Fibroblast of lung (primary cell): ENCODE measurements at regions not wholly inside any gene's neighbourhood (a gene's known extent, or its start where the extent isn't known, plus 50 kb on each side); places are given as distances from the start of the nearest gene placed in this dataset.
"Not testable (repeated sequence)": the region's sequence is repeated elsewhere in the genome, so short reads cannot be mapped to it uniquely, and the experiment has no call there.

Experiments
- CTCF ChIP-seq, 2 donors: IDR thresholded peaks in 1 of 2; conservative IDR thresholded peaks in 1 of 2; 1 replicate in 1 of 2; 2 replicates in 1 of 2; pipeline ENCODE4 v1.5.1; 2011 to 2012; ENCODE audit warnings: low read length in 2 of 2, control low read depth in 1 of 2, inconsistent platforms in 1 of 2, low read depth in 1 of 2, mild to moderate bottlenecking in 1 of 2
- EZH2 ChIP-seq: IDR thresholded peaks from 2 replicates; pipeline ENCODE4 v1.5.1; 2012; ENCODE audit warnings: low read length, control low read depth, mild to moderate bottlenecking; ENCODE audit errors: missing control alignments

- not testable (repeated sequence) for TF ChIP-seq CTCF (conservative IDR thresholded peaks at IDR 0.05 in 1 of 2, IDR thresholded peaks at IDR 0.05 in 1 of 2; ENCODE audit: low read depth in 1 of 2, low read length in 2 of 2); EZH2
These were observed 1290.8 kb downstream of the RPIA start for GRCh38 chr2:89982246-89982645.
